B cell (primary cell): ENCODE measurements at regions not wholly inside any gene's neighbourhood (a gene's known extent, or its start where the extent isn't known, plus 50 kb on each side); places are given as distances from the start of the nearest gene placed in this dataset.

Experiments used
- ATAC-seq: fragments of 200-7000 bp; cut with Tn5 transposase; one replicate; pipeline ENCODE4 v1.10.0; 2021; ENCODE audit warnings: low read depth, mild to moderate bottlenecking, moderate number of reproducible peaks, moderate library complexity
- CTCF ChIA-PET: fragments of 350-600 bp; sonication (Branson Sonifier 250); formaldehyde crosslinking; loops from one replicate; lab custom pipeline; 2021; ENCODE audit warnings: antibody characterized with exemption, inconsistent platforms; lab: Charles Lee
- POLR2A ChIA-PET: fragments of 350-600 bp; sonication (Branson Sonifier 250); formaldehyde crosslinking; loops from one replicate; lab custom pipeline; 2021; ENCODE audit warnings: antibody characterized with exemption; lab: Charles Lee
- DNase-seq: peaks from one replicate; pipeline ENCODE4 v3.0.0; 2013
- H2AFZ ChIP-seq: 2 replicates; pipeline ENCODE4 v1.6.1; 2012; ENCODE audit warnings: mild to moderate bottlenecking, low read depth, low read length; ENCODE audit not compliant: insufficient read depth, poor library complexity, severe bottlenecking
- H3K27ac ChIP-seq, 2 donors: 1 replicate in 1 of 2; 2 replicates in 1 of 2; pipeline ENCODE4 v1.5.1; 2012 to 2013; ENCODE audit warnings: low read length in 2 of 2, mild to moderate bottlenecking in 2 of 2, moderate library complexity in 1 of 2
- H3K27me3 ChIP-seq, 4 experiments: fragments of 200-600 bp in 1 of 4; sonication (generic) in 1 of 4; replicated peaks in 1 of 4; 1 replicate in 2 of 4; 2 replicates in 2 of 4; pipeline versions ENCODE4 v1.6.1 to v1.7.0; 2013 to 2016; ENCODE audit warnings: low read length in 3 of 4, mild to moderate bottlenecking in 2 of 4, mixed read lengths in 1 of 4, moderate library complexity in 1 of 4; ENCODE audit not compliant: insufficient read depth in 4 of 4, control insufficient read depth in 3 of 4; ENCODE audit errors: control extremely low read depth in 1 of 4
- H3K36me3 ChIP-seq, 2 experiments: replicated peaks in 1 of 2; 1 replicate in 1 of 2; 2 replicates in 1 of 2; pipeline versions ENCODE4 v1.6.1 to v1.7.1; 2013; ENCODE audit warnings: low read length in 1 of 2; ENCODE audit not compliant: insufficient read depth in 2 of 2, control insufficient read depth in 1 of 2; ENCODE audit errors: control extremely low read depth in 1 of 2, extremely low read depth in 1 of 2
- H3K4me1 ChIP-seq, 2 donors: fragments of 200-600 bp in 1 of 2; sonication (generic) in 1 of 2; 1 replicate in 1 of 2; 2 replicates in 1 of 2; pipeline versions ENCODE4 v1.5.1 to v1.6.1; 2013 to 2017; ENCODE audit warnings: low read length in 2 of 2; ENCODE audit not compliant: control insufficient read depth in 2 of 2, insufficient read depth in 2 of 2
- H3K4me2 ChIP-seq: replicated peaks from 2 replicates; pipeline ENCODE3; 2012; ENCODE audit warnings: mild to moderate bottlenecking, low read depth, low read length; ENCODE audit not compliant: poor library complexity, severe bottlenecking
- H3K4me3 ChIP-seq, 5 experiments: fragments of 200-600 bp in 1 of 5; sonication (generic) in 1 of 5; 1 replicate in 3 of 5; 2 replicates in 2 of 5; pipeline versions ENCODE4 v1.5.1 to v1.7.0; 2011 to 2016; ENCODE audit warnings: low read length in 4 of 5, mild to moderate bottlenecking in 4 of 5, low read depth in 2 of 5, control low read depth in 1 of 5, moderate library complexity in 1 of 5; ENCODE audit not compliant: insufficient read depth in 1 of 5; ENCODE audit errors: control extremely low read depth in 1 of 5, extremely low read depth in 1 of 5
- H3K79me2 ChIP-seq: fragments of 200-600 bp; sonication (generic); one replicate; pipeline ENCODE4 v1.6.0; 2016; ENCODE audit warnings: low read length; ENCODE audit not compliant: control insufficient read depth, insufficient read depth
- H3K9ac ChIP-seq: fragments of 200-600 bp; sonication (generic); 2 replicates; pipeline ENCODE4 v1.6.1; 2017; ENCODE audit warnings: mild to moderate bottlenecking, low read length, moderate library complexity
- H3K9me3 ChIP-seq, 3 donors: one replicate each; pipeline versions ENCODE4 v1.6.1 to v1.7.1; 2013; ENCODE audit warnings: low read length in 2 of 3; ENCODE audit not compliant: control insufficient read depth in 2 of 3, insufficient read depth in 1 of 3; ENCODE audit errors: control extremely low read depth in 1 of 3
- H4K20me1 ChIP-seq: 2 replicates; pipeline ENCODE4 v1.6.0; 2012; ENCODE audit warnings: mild to moderate bottlenecking, low read length; ENCODE audit not compliant: insufficient read depth, control insufficient read depth, poor library complexity, severe bottlenecking
- H3K27ac Mint-ChIP-seq: one replicate; pipeline ENCODE4 v1.8.0; 2021; ENCODE audit warnings: mixed read lengths
- H3K27me3 Mint-ChIP-seq: one replicate; pipeline ENCODE4 v1.8.0; 2021; ENCODE audit warnings: mixed read lengths
- H3K4me1 Mint-ChIP-seq: one replicate; pipeline ENCODE4 v1.8.0; 2021; ENCODE audit warnings: mixed read lengths
- H3K4me3 Mint-ChIP-seq: one replicate; pipeline ENCODE4 v1.8.0; 2021; ENCODE audit warnings: mixed read lengths
- H3K9me3 Mint-ChIP-seq: one replicate; pipeline ENCODE4 v1.8.0; 2022; ENCODE audit warnings: mixed read lengths; ENCODE audit not compliant: insufficient read depth
- CTCF ChIP-seq: fragments of 200-600 bp; IDR thresholded peaks from one replicate; pipeline ENCODE4 v1.8.0; 2022; ENCODE audit warnings: antibody characterized with exemption, mild to moderate bottlenecking
- EZH2 ChIP-seq: IDR thresholded peaks from 2 replicates; pipeline ENCODE4 v1.6.1; 2012; ENCODE audit warnings: borderline replicate concordance, low read depth, mild to moderate bottlenecking, moderate library complexity, low read length; ENCODE audit not compliant: insufficient read depth, poor library complexity, severe bottlenecking
- WGBS: methylation state at CpG from one replicate; pipeline ENCODE4 v1.1.5; 2013; ENCODE audit warnings: missing lambda C conversion rate; ENCODE audit not compliant: insufficient coverage; 5-methylcytosine and 5-hydroxymethylcytosine counted together
- intact Hi-C: fragments of 100-400 bp; cut with micrococcal nuclease; formaldehyde crosslinking; loops from one replicate; pipeline ENCODE4 v1.10.0; 2022

GRCh38 chr3:146914409-146914808 lies 309.3 kb upstream of the PLSCR5 start:
- POLR2A ChIA-PET, result no interaction called here
- no peak for ATAC-seq
- H4K20me1 ChIP-seq, result no peaks in the 10 kb centered on the region

More at GRCh38 chr3:146914409-146914808, 309.3 kb upstream of the PLSCR5 start:
- Histone ChIP-seq H3K4me1 (no peaks in the 10 kb centered on the region), H2AFZ (no peak overlapping the region), H3K4me2 (no peak overlapping the region), H3K27me3 (no peaks in the 10 kb centered on the region), H3K27ac (no peak overlapping the region), H3K9ac (no peak overlapping the region), H3K36me3 (no peaks in the 10 kb centered on the region), H3K4me3 (no peak overlapping the region), H3K9me3 (no peaks in the 10 kb centered on the region), H3K79me2 (no peaks in the 10 kb centered on the region)
- Mint-ChIP-seq H3K4me1 (no peaks in the 10 kb centered on the region), H3K9me3 (peaks cover 3% of the 10 kb centered on the region), H3K27me3 (no peaks in the 10 kb centered on the region), H3K4me3 (no peak overlapping the region), H3K27ac (no peak overlapping the region)
- CTCF ChIA-PET, result no interaction called here
- TF ChIP-seq CTCF (no peak), EZH2 (no peak)
- DNase-seq, result no peak
- intact Hi-C loops, result no loop called here
- WGBS, result no CpG with 5 or more reads among the region's 2 CpGs
